Astrocyte (in vitro differentiated cells and primary cell): ENCODE measurements at regions not wholly inside any gene's neighbourhood (a gene's known extent, or its start where the extent isn't known, plus 50 kb on each side); places are given as distances from the start of the nearest gene placed in this dataset.
A peak's percentile ranks its signal among the peaks of the same experiment; 100 is the strongest.

ENCODE experiments used
- DNase-seq: peaks from one replicate; pipeline ENCODE4 v3.0.0-alpha.2; 2010; ENCODE audit warnings: low read depth
- FAIRE-seq: peaks from 2 replicates; lab custom pipeline; 2011; peaks lifted over from hg19 to GRCh38; lab: Jason Lieb, UNC
- H2AFZ ChIP-seq: 2 replicates; pipeline ENCODE4 v1.6.0; 2012; ENCODE audit warnings: low read depth, low read length, inconsistent platforms
- H3K27ac ChIP-seq: 2 replicates; pipeline ENCODE4 v1.5.1; 2011; ENCODE audit warnings: low read depth, low read length, inconsistent platforms
- H3K27me3 ChIP-seq: 2 replicates; pipeline ENCODE4 v1.6.0; 2011; ENCODE audit warnings: low read length, inconsistent platforms; ENCODE audit not compliant: insufficient read depth
- H3K36me3 ChIP-seq: 2 replicates; pipeline ENCODE4 v1.5.1; 2011; ENCODE audit warnings: low read length, inconsistent platforms; ENCODE audit not compliant: insufficient read depth
- H3K4me1 ChIP-seq: 2 replicates; pipeline ENCODE4 v1.5.1; 2011; ENCODE audit warnings: low read length, inconsistent platforms; ENCODE audit not compliant: insufficient read depth
- H3K4me2 ChIP-seq: 2 replicates; pipeline ENCODE4 v1.6.0; 2012; ENCODE audit warnings: low read length, inconsistent platforms
- H3K4me3 ChIP-seq: 2 replicates; pipeline ENCODE4 v1.5.1; 2011; ENCODE audit warnings: low read depth, mild to moderate bottlenecking, low read length, inconsistent platforms; ENCODE audit not compliant: insufficient read depth
- H3K79me2 ChIP-seq: 2 replicates; pipeline ENCODE4 v1.6.0; 2012; ENCODE audit warnings: mild to moderate bottlenecking, low read length, inconsistent platforms; ENCODE audit not compliant: insufficient read depth
- H3K9ac ChIP-seq: 2 replicates; pipeline ENCODE4 v1.6.0; 2012; ENCODE audit warnings: mild to moderate bottlenecking, low read length, inconsistent platforms
- H3K9me3 ChIP-seq: 2 replicates; pipeline ENCODE4 v1.5.1; 2012; ENCODE audit warnings: low read depth, mild to moderate bottlenecking, low read length, inconsistent platforms; ENCODE audit not compliant: insufficient read depth
- H4K20me1 ChIP-seq: 2 replicates; pipeline ENCODE4 v1.6.0; 2012; ENCODE audit warnings: low read length, inconsistent platforms; ENCODE audit not compliant: insufficient read depth
- H3K27ac Mint-ChIP-seq: one replicate; pipeline ENCODE4 v1.8.0; 2021; ENCODE audit warnings: mild to moderate bottlenecking, mixed read lengths; ENCODE audit not compliant: unreplicated experiment
- H3K27me3 Mint-ChIP-seq: one replicate; pipeline ENCODE4 v1.8.0; 2021; ENCODE audit warnings: low read depth, mixed read lengths; ENCODE audit not compliant: unreplicated experiment
- H3K36me3 Mint-ChIP-seq: one replicate; pipeline ENCODE4 v1.8.0; 2021; ENCODE audit warnings: low read depth, mixed read lengths; ENCODE audit not compliant: unreplicated experiment
- H3K4me1 Mint-ChIP-seq: one replicate; pipeline ENCODE4 v1.8.0; 2021; ENCODE audit warnings: low read depth, mixed read lengths; ENCODE audit not compliant: unreplicated experiment
- H3K4me3 Mint-ChIP-seq: one replicate; pipeline ENCODE4 v1.8.0; 2021; ENCODE audit warnings: mild to moderate bottlenecking, moderate library complexity, mixed read lengths; ENCODE audit not compliant: unreplicated experiment
- H3K9me3 Mint-ChIP-seq: one replicate; pipeline ENCODE4 v1.8.0; 2021; ENCODE audit warnings: mild to moderate bottlenecking, mixed read lengths; ENCODE audit not compliant: unreplicated experiment
- EZH2 ChIP-seq: IDR thresholded peaks from 2 replicates; pipeline ENCODE4 v1.6.1; 2012; ENCODE audit warnings: mild to moderate bottlenecking, low read length, inconsistent platforms; ENCODE audit not compliant: insufficient read depth
- TF ChIP-seq, protein P1 (sequence below): IDR thresholded peaks from 2 replicates; pipeline ENCODE4 v1.5.1; 2011; ENCODE audit warnings: low read depth, mild to moderate bottlenecking, inconsistent platforms, low read length, moderate library complexity; ENCODE audit not compliant: insufficient read depth

DNA sequence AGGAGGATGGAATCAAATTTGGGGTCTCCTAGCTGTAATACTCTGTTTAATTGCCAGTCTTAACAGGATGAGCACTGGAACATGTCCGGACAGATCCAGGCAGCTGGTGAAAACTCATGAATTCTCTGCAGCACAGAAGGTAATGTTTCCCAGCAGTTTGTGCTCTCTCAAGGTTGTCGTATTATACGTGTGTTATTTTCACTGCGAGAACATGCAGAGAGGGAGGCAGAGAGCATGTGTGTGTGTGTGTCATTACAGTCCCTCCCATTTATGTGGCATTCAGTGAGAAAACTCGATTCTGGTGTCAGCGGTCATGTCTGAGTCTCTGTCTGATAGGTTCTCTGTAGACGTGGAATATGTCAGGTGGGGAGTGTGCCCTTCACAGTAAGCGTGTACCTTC is 150.2 kb upstream of the POU3F3 start:
- Histone ChIP-seq H3K27me3 (peaks cover 11% of the 10 kb centered on the region), H3K36me3 (no peaks in the 10 kb centered on the region), H3K4me1 (peaks cover 13% of the 10 kb centered on the region), H3K9me3 (no peaks in the 10 kb centered on the region), H3K27ac (no peak overlapping the region), H3K9ac (peak overlapping the region; percentile 23), H2AFZ (peak overlapping the region; percentile 76), H3K79me2 (no peaks in the 10 kb centered on the region), H3K4me2 (peak overlapping the region; percentile 69), H3K4me3 (no peak overlapping the region), H4K20me1 (no peaks in the 10 kb centered on the region)
- TF ChIP-seq, protein P1, sequence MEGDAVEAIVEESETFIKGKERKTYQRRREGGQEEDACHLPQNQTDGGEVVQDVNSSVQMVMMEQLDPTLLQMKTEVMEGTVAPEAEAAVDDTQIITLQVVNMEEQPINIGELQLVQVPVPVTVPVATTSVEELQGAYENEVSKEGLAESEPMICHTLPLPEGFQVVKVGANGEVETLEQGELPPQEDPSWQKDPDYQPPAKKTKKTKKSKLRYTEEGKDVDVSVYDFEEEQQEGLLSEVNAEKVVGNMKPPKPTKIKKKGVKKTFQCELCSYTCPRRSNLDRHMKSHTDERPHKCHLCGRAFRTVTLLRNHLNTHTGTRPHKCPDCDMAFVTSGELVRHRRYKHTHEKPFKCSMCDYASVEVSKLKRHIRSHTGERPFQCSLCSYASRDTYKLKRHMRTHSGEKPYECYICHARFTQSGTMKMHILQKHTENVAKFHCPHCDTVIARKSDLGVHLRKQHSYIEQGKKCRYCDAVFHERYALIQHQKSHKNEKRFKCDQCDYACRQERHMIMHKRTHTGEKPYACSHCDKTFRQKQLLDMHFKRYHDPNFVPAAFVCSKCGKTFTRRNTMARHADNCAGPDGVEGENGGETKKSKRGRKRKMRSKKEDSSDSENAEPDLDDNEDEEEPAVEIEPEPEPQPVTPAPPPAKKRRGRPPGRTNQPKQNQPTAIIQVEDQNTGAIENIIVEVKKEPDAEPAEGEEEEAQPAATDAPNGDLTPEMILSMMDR = no peak
- TF ChIP-seq EZH2 = no peak
- H3K9me3 Mint-ChIP-seq = no peaks in the 10 kb centered on the region
- H3K27me3 Mint-ChIP-seq = peaks cover 8% of the 10 kb centered on the region
- peak overlapping the region; percentile 85 for H3K27ac Mint-ChIP-seq
- H3K36me3 Mint-ChIP-seq = no peaks in the 10 kb centered on the region
- no peak overlapping the region for H3K4me3 Mint-ChIP-seq
- peaks cover 7% of the 10 kb centered on the region for H3K4me1 Mint-ChIP-seq
- no peak for FAIRE-seq
- no peak for DNase-seq

DNA sequence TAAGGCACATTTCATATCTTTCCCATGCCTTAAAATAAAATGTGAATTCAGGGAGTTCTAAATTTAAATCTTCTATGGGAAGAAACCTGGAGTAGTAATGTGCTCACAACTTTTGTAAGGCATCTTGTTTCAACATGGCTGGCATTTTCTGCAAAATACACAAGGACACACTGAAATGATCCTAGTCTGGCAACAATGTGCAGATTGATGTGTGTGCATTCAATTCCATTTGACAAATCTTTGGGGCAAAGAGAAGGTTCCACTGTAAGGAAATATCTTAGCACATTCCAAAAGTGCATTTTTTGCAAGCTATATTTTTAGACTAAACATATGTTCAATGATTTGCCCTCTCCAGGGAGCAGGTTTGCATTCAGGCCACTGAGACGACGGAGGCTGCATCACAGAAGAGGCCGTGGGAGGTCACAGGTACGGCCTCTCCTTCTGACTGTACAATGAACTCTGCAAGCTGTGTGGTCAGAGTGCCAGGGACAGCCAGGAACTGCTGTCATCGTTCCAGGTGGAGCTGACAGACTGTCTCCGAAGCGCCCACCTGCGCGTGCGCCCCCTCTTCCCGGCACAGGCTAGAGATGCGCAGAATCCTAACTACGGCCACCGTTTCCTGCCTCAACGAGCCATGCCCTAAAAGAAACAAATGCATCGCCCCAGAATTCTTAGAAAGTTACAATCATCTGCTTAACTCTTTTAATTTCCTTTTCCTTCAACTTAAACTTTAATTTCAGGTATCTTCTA is 149.2 kb upstream of the POU3F3 start:
- Histone ChIP-seq H3K4me1 (peaks cover 13% of the 10 kb centered on the region), H3K9me3 (no peaks in the 10 kb centered on the region), H3K27ac (no peak overlapping the region), H3K9ac (no peak overlapping the region), H2AFZ (no peak overlapping the region), H3K36me3 (no peaks in the 10 kb centered on the region), H3K4me2 (peak overlapping the region; percentile 49), H3K4me3 (no peak overlapping the region), H3K79me2 (no peaks in the 10 kb centered on the region), H3K27me3 (peaks cover 11% of the 10 kb centered on the region), H4K20me1 (no peaks in the 10 kb centered on the region)
- Mint-ChIP-seq H3K4me3 (no peak overlapping the region), H3K4me1 (peaks cover 7% of the 10 kb centered on the region), H3K9me3 (no peaks in the 10 kb centered on the region), H3K27me3 (peaks cover 8% of the 10 kb centered on the region), H3K36me3 (no peaks in the 10 kb centered on the region), H3K27ac (no peak overlapping the region)
- no peak for TF ChIP-seq EZH2
- TF ChIP-seq, protein P1 = no peak
- FAIRE-seq = no peak
- DNase-seq = no peak

DNA sequence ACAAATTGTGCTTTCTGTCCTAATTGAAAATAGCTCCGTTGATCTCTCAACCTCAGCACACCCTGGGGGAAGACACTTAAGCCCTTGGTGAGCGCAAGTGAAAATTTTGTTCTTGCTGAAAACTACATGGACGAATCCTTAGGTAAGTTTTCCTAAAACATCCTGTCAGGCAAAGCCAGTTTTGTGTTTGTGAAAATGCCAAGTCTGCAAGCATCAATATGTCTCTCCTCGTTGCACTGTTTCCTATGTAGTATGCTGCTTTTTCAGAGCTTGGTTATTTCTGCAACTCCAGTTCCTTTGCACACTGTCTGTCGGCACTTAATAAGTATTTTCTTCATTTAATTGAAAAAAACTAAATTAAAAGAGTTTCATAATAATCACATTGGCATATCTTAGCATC is 146.9 kb upstream of the POU3F3 start:
- Histone ChIP-seq H3K4me3 (no peak overlapping the region), H3K4me1 (peaks cover 10% of the 10 kb centered on the region), H3K27ac (no peak overlapping the region), H2AFZ (no peak overlapping the region), H3K9me3 (no peaks in the 10 kb centered on the region), H3K79me2 (no peaks in the 10 kb centered on the region), H3K36me3 (no peaks in the 10 kb centered on the region), H3K27me3 (peaks cover 4% of the 10 kb centered on the region), H4K20me1 (no peaks in the 10 kb centered on the region), H3K4me2 (no peak overlapping the region), H3K9ac (no peak overlapping the region)
- TF ChIP-seq, protein P1 = no peak
- TF ChIP-seq EZH2 = no peak
- H3K9me3 Mint-ChIP-seq = no peaks in the 10 kb centered on the region
- no peak for FAIRE-seq
- H3K27me3 Mint-ChIP-seq = no peaks in the 10 kb centered on the region
- no peaks in the 10 kb centered on the region for H3K36me3 Mint-ChIP-seq
- H3K4me3 Mint-ChIP-seq = no peak overlapping the region
- no peak for DNase-seq
- H3K4me1 Mint-ChIP-seq = peaks cover 7% of the 10 kb centered on the region
- H3K27ac Mint-ChIP-seq = no peak overlapping the region
